ENCODE measurements at regions not wholly inside any gene's neighbourhood (a gene's known extent, or its start where the extent isn't known, plus 50 kb on each side); places are given as distances from the start of the nearest gene placed in this dataset.

DNA sequence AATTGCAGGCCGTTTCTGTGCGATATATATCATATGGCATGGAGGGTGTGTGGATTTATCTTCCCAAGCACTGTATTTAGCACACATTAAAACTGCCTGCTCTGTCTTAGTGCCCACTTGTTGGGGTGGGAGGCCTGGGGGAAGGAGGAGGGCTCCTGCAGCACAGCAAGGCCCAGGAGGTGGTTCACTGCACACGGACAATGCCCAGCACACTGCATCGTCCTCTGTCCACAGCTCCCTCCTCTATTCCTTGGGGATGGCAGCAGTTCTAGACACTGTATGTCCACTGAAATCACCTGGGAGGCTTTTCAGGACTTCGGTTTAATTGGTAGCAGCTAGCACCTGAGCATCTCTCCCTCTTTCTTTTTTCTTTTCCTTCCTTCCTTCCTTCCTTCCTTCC lies 161.2 kb downstream of the KTN1 start:
- Histone ChIP-seq H3K27ac (ENCODE audit: insufficient read depth, low read length) (no peak overlapping the region), H3K9ac (ENCODE audit: insufficient read depth, low read length) (no peak overlapping the region), H3K36me3 (ENCODE audit: control insufficient read depth, insufficient read depth, low read length) (no peaks in the 10 kb centered on the region), H3K4me2 (ENCODE audit: extremely low read depth, insufficient read depth, low read length) (no peak overlapping the region), H3K27me3 (ENCODE audit: control insufficient read depth, insufficient read depth, low read length) (no peaks in the 10 kb centered on the region), H4K20me1 (ENCODE audit: control insufficient read depth, extremely low read depth, insufficient read depth, low read length) (no peaks in the 10 kb centered on the region), H3K4me1 (ENCODE audit: control insufficient read depth, extremely low read depth, insufficient read depth, low read length) (no peaks in the 10 kb centered on the region), H3K79me2 (ENCODE audit: control insufficient read depth, insufficient read depth, low read length) (no peaks in the 10 kb centered on the region), H3K4me3 (replicated peaks in 1 of 4; ENCODE audit: control extremely low read depth in 1 of 4, insufficient read depth in 1 of 4, low read depth in 3 of 4, low read length in 4 of 4) (no peak overlapping the region), H3K9me3 (ENCODE audit: control insufficient read depth, insufficient read depth, low read depth, low read length) (no peaks in the 10 kb centered on the region), H2AFZ (ENCODE audit: low read length) (no peak overlapping the region)
- no peak for DNase-seq (ENCODE audit: low read depth in 2 of 2)
- TF ChIP-seq EZH2 (IDR thresholded peaks at IDR 0.05; ENCODE audit: low read length, missing control alignments) (no peak), CTCF (conservative IDR thresholded peaks at IDR 0.05 in 1 of 2, IDR thresholded peaks at IDR 0.05 in 1 of 2; ENCODE audit: low read depth in 1 of 2, low read length in 2 of 2) (no peak)

- Histone ChIP-seq H3K4me2 (ENCODE audit: extremely low read depth, insufficient read depth, low read length) (no peak overlapping the region), H3K36me3 (ENCODE audit: control insufficient read depth, insufficient read depth, low read length) (no peaks in the 10 kb centered on the region), H3K9ac (ENCODE audit: insufficient read depth, low read length) (no peak overlapping the region), H4K20me1 (ENCODE audit: control insufficient read depth, extremely low read depth, insufficient read depth, low read length) (no peaks in the 10 kb centered on the region), H3K27me3 (ENCODE audit: control insufficient read depth, insufficient read depth, low read length) (no peaks in the 10 kb centered on the region), H3K9me3 (ENCODE audit: control insufficient read depth, insufficient read depth, low read depth, low read length) (no peaks in the 10 kb centered on the region), H3K4me1 (ENCODE audit: control insufficient read depth, extremely low read depth, insufficient read depth, low read length) (no peaks in the 10 kb centered on the region), H3K79me2 (ENCODE audit: control insufficient read depth, insufficient read depth, low read length) (no peaks in the 10 kb centered on the region), H2AFZ (ENCODE audit: low read length) (no peak overlapping the region), H3K27ac (ENCODE audit: insufficient read depth, low read length) (no peak overlapping the region), H3K4me3 (replicated peaks in 1 of 4; ENCODE audit: control extremely low read depth in 1 of 4, insufficient read depth in 1 of 4, low read depth in 3 of 4, low read length in 4 of 4) (no peak overlapping the region)
- no peak for DNase-seq (ENCODE audit: low read depth in 2 of 2)
- TF ChIP-seq CTCF (conservative IDR thresholded peaks at IDR 0.05 in 1 of 2, IDR thresholded peaks at IDR 0.05 in 1 of 2; ENCODE audit: low read depth in 1 of 2, low read length in 2 of 2) (no peak), EZH2 (IDR thresholded peaks at IDR 0.05; ENCODE audit: low read length, missing control alignments) (no peak)
Measured at GRCh38 chr14:55743551-55743950, 163.5 kb downstream of the KTN1 start.

- no peak for DNase-seq (ENCODE audit: low read depth in 2 of 2)
- Histone ChIP-seq H3K79me2 (ENCODE audit: control insufficient read depth, insufficient read depth, low read length) (no peaks in the 10 kb centered on the region), H3K4me3 (replicated peaks in 1 of 4; ENCODE audit: control extremely low read depth in 1 of 4, insufficient read depth in 1 of 4, low read depth in 3 of 4, low read length in 4 of 4) (no peak overlapping the region), H3K27ac (ENCODE audit: insufficient read depth, low read length) (no peak overlapping the region), H2AFZ (ENCODE audit: low read length) (no peak overlapping the region), H3K27me3 (ENCODE audit: control insufficient read depth, insufficient read depth, low read length) (no peaks in the 10 kb centered on the region), H3K4me2 (ENCODE audit: extremely low read depth, insufficient read depth, low read length) (no peak overlapping the region), H3K9me3 (ENCODE audit: control insufficient read depth, insufficient read depth, low read depth, low read length) (no peaks in the 10 kb centered on the region), H4K20me1 (ENCODE audit: control insufficient read depth, extremely low read depth, insufficient read depth, low read length) (no peaks in the 10 kb centered on the region), H3K4me1 (ENCODE audit: control insufficient read depth, extremely low read depth, insufficient read depth, low read length) (no peaks in the 10 kb centered on the region), H3K9ac (ENCODE audit: insufficient read depth, low read length) (no peak overlapping the region), H3K36me3 (ENCODE audit: control insufficient read depth, insufficient read depth, low read length) (no peaks in the 10 kb centered on the region)
- TF ChIP-seq CTCF (conservative IDR thresholded peaks at IDR 0.05 in 1 of 2, IDR thresholded peaks at IDR 0.05 in 1 of 2; ENCODE audit: low read depth in 1 of 2, low read length in 2 of 2) (no peak), EZH2 (IDR thresholded peaks at IDR 0.05; ENCODE audit: low read length, missing control alignments) (no peak)
Measured at GRCh38 chr14:55744321-55744720, 164.3 kb downstream of the KTN1 start.
